Esophagus muscularis mucosa (tissue), 4 donors: ENCODE measurements at regions not wholly inside any gene's neighbourhood (a gene's known extent, or its start where the extent isn't known, plus 50 kb on each side); places are given as distances from the start of the nearest gene placed in this dataset.
A peak's percentile ranks its signal among the peaks of the same experiment; 100 is the strongest.

ENCODE experiments used
- DNase-seq: peaks from one replicate; pipeline ENCODE4 v3.0.0-alpha.2; 2017; ENCODE audit errors: extremely low spot score
- H3K27ac ChIP-seq, 4 donors: fragments of 200-600 bp; sonication (generic); replicated peaks in 1 of 4; 1 replicate in 3 of 4; 2 replicates in 1 of 4; pipeline ENCODE4 v1.5.1; 2016 to 2019; ENCODE audit warnings: mild to moderate bottlenecking in 1 of 4
- H3K27me3 ChIP-seq, 4 donors: fragments of 200-600 bp; sonication (generic); one replicate each; pipeline versions ENCODE4 v1.5.1 to v1.6.0; 2016 to 2019
- H3K36me3 ChIP-seq, 4 donors: fragments of 200-600 bp; sonication (generic); one replicate each; pipeline ENCODE4 v1.5.1; 2016 to 2019
- H3K4me1 ChIP-seq, 4 donors: fragments of 200-600 bp; sonication (generic); one replicate each; pipeline ENCODE4 v1.5.1; 2016 to 2019
- H3K4me3 ChIP-seq, 4 donors: fragments of 200-600 bp; sonication (generic); 1 replicate in 2 of 4; 2 replicates in 2 of 4; pipeline ENCODE4 v1.5.1; 2016 to 2019; ENCODE audit warnings: mild to moderate bottlenecking in 4 of 4, moderate library complexity in 1 of 4
- H3K9me3 ChIP-seq, 4 donors: fragments of 200-600 bp; sonication (generic); 1 replicate in 3 of 4; 2 replicates in 1 of 4; pipeline ENCODE4 v1.5.1; 2016 to 2019
- CTCF ChIP-seq, 3 experiments: fragments of 200-600 bp in 2 of 3; fragments of 450-650 bp in 1 of 3; sonication (generic) in 2 of 3; IDR thresholded peaks; one replicate each; pipeline ENCODE4 v1.5.1; 2017 to 2019; ENCODE audit warnings: antibody characterized with exemption in 3 of 3, mild to moderate bottlenecking in 2 of 3, moderate library complexity in 1 of 3
- EP300 ChIP-seq: sonication (generic); formaldehyde crosslinking; IDR thresholded peaks from one replicate; pipeline ENCODE4 v1.6.1; 2017; ENCODE audit warnings: antibody characterized with exemption
- POLR2A ChIP-seq: fragments of 450-650 bp; IDR thresholded peaks from one replicate; pipeline ENCODE4 v1.6.1; 2017; ENCODE audit warnings: antibody characterized with exemption, moderate library complexity, mild to moderate bottlenecking, low read depth
- POLR2AphosphoS5 ChIP-seq, 2 donors: sonication (generic); formaldehyde crosslinking; IDR thresholded peaks; one replicate each; pipeline ENCODE4 v1.6.1; 2017; ENCODE audit warnings: antibody characterized with exemption in 2 of 2
- WGBS: methylation state at CpG from one replicate; pipeline ENCODE4 v1.1.5; 2018; 5-methylcytosine and 5-hydroxymethylcytosine counted together
- intact Hi-C: fragments of 100-400 bp; cut with DNase I; formaldehyde crosslinking; loops from one replicate; pipeline ENCODE4 v1.15.1; 2023

- H3K4me3 ChIP-seq, result no peak overlapping the region
- H3K27ac ChIP-seq, result peak overlapping the region; percentile 31 to 79 (median 69)
- H3K4me1 ChIP-seq, result peaks cover 0 to 52% (median 40%) of the 10 kb centered on the region in 4 donors
- DNase-seq, result no peak
- 73% methylated on average over 1 of the region's 1 CpG for WGBS
- intact Hi-C loops, result no loop called here
- no peaks in the 10 kb centered on the region for H3K9me3 ChIP-seq
- TF ChIP-seq POLR2AphosphoS5 (IDR thresholded peaks at IDR 0.05), result no peak
- no peaks in the 10 kb centered on the region for H3K36me3 ChIP-seq
- no peaks in the 10 kb centered on the region for H3K27me3 ChIP-seq
Observed at GRCh38 chr12:88763536-88764100, 183.3 kb upstream of the KITLG start.

- TF ChIP-seq CTCF (IDR thresholded peaks at IDR 0.05), result no peak
- TF ChIP-seq POLR2AphosphoS5 (IDR thresholded peaks at IDR 0.05), result no peak
- TF ChIP-seq POLR2A, result no peak
- TF ChIP-seq EP300, result no peak
- 91% methylated on average over 4 of the region's 4 CpGs for WGBS
- Histone ChIP-seq H3K27ac (no peak overlapping the region), H3K9me3 (no peaks in the 10 kb centered on the region), H3K4me3 (no peak overlapping the region), H3K27me3 (no peaks in the 10 kb centered on the region), H3K4me1 (peaks cover 0 to 10% (median 7%) of the 10 kb centered on the region in 4 donors), H3K36me3 (no peaks in the 10 kb centered on the region)
- intact Hi-C loops, result no loop called here
- no peak for DNase-seq
Observed at GRCh38 chr12:88758176-88758575, 177.9 kb upstream of the KITLG start.

GRCh38 chr12:88756917-88757316 lies 176.6 kb upstream of the KITLG start:
- Histone ChIP-seq H3K9me3 (no peaks in the 10 kb centered on the region), H3K4me3 (no peak overlapping the region), H3K4me1 (peaks cover 0 to 14% (median 10%) of the 10 kb centered on the region in 4 donors), H3K36me3 (no peaks in the 10 kb centered on the region), H3K27ac (no peak overlapping the region), H3K27me3 (no peaks in the 10 kb centered on the region)
- intact Hi-C loops, result no loop called here
- no peak for DNase-seq
- TF ChIP-seq POLR2A (no peak), POLR2AphosphoS5 (IDR thresholded peaks at IDR 0.05) (no peak), CTCF (IDR thresholded peaks at IDR 0.05) (no peak), EP300 (no peak)
- 89% methylated on average over 4 of the region's 4 CpGs for WGBS

GRCh38 chr12:88756153-88756552 lies 175.9 kb upstream of the KITLG start:
- Histone ChIP-seq H3K36me3 (no peaks in the 10 kb centered on the region), H3K9me3 (no peaks in the 10 kb centered on the region), H3K27ac (no peak overlapping the region), H3K4me1 (peaks cover 0 to 14% (median 10%) of the 10 kb centered on the region in 4 donors), H3K27me3 (no peaks in the 10 kb centered on the region), H3K4me3 (no peak overlapping the region)
- TF ChIP-seq EP300, result no peak
- no peak for TF ChIP-seq POLR2AphosphoS5 (IDR thresholded peaks at IDR 0.05)
- no peak for TF ChIP-seq CTCF (IDR thresholded peaks at IDR 0.05)
- TF ChIP-seq POLR2A, result no peak
- intact Hi-C loops, result no loop called here
- DNase-seq, result no peak
- WGBS, result 84% methylated on average over 3 of the region's 3 CpGs

- TF ChIP-seq POLR2A (no peak), CTCF (IDR thresholded peaks at IDR 0.05) (no peak), POLR2AphosphoS5 (IDR thresholded peaks at IDR 0.05) (no peak), EP300 (no peak)
- no peak for DNase-seq
- H3K27me3 ChIP-seq, result no peaks in the 10 kb centered on the region
- intact Hi-C loops, result no loop called here
- H3K36me3 ChIP-seq, result no peaks in the 10 kb centered on the region
- WGBS, result 51% methylated on average over 8 of the region's 8 CpGs
- H3K9me3 ChIP-seq, result no peaks in the 10 kb centered on the region
- no peak overlapping the region for H3K4me3 ChIP-seq
- H3K27ac ChIP-seq, result peak overlapping the region; percentile 37 to 51 (median 48)
- H3K4me1 ChIP-seq, result peaks cover 0 to 36% (median 22%) of the 10 kb centered on the region in 4 donors
Observed at GRCh38 chr12:88753707-88754106, 173.4 kb upstream of the KITLG start.
